ENCODE measurements at regions not wholly inside any gene's neighbourhood (a gene's known extent, or its start where the extent isn't known, plus 50 kb on each side); places are given as distances from the start of the nearest gene placed in this dataset.
"Not testable (repeated sequence)": the region's sequence is repeated elsewhere in the genome, so short reads cannot be mapped to it uniquely, and the experiment has no call there.

GRCh38 chr5:171720086-171720485 lies 65.5 kb upstream of the SMIM23 start:
- DNase-seq: no peak

- DNase-seq: peak; percentile 26
These were observed 64.2 kb upstream of the SMIM23 start for GRCh38 chr5:171721464-171721863.

- no peak for DNase-seq
These were observed 61.0 kb upstream of the SMIM23 start for GRCh38 chr5:171724468-171725204.

DNA sequence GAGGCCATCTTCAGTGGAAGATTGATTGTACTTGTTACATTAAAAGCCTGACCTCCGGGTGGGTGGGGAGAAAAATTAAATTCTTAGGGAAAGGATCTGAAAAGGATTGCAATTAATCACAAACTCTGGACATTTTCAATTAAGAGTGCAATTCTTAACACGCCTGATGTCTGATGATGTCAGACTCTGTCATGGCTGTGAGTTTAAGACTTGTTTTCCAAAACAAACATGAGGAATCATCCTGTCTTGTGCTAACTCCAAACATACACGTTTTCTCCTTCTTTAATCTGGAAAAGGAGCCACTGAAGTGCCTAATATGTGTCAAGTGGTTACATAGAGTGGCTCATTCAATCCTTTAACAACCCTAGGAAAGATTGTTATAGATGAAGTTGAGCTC lies 60.4 kb upstream of the SMIM23 start:
- no peak for DNase-seq

- not testable (repeated sequence) for DNase-seq
These were observed 58.8 kb upstream of the SMIM23 start for GRCh38 chr5:171726819-171727218.

DNA sequence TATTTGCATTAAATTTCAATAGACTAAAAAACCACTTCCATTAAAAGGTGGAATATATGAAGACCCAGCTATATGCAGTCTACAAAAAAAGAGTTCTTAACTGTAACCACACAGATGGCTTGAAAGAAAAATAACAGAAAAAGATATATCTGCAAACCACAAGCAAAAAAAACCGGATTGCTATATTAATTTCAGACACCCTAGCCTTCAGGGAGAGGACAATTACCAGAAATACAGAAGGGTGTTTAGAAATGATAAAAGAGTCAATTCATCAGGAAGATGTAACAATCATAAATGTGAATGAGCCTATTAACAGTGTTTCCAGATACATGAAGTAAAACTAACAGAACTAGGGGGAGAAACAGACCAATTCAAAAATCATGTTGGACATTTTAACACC lies 56.9 kb upstream of the SMIM23 start:
- no peak for DNase-seq
